NCI-H2107 treated with DMSO at 0.1 percent for 48 hours (cell line): ENCODE measurements at regions not wholly inside any gene's neighbourhood (a gene's known extent, or its start where the extent isn't known, plus 50 kb on each side); places are given as distances from the start of the nearest gene placed in this dataset.

Experiments used
- DNase-seq: peaks from one replicate; lab custom pipeline; 2025; ENCODE audit not compliant: unreplicated experiment; lab: John Stamatoyannopoulos, UW

GRCh38 chr7:35398518-35398917, 144.6 kb upstream of the TBX20 start:
- no peak for DNase-seq

GRCh38 chr7:35390146-35390545, 136.2 kb upstream of the TBX20 start:
- DNase-seq, result no peak

- DNase-seq, result no peak
Observed at GRCh38 chr7:35389636-35390035, 135.7 kb upstream of the TBX20 start.

GRCh38 chr7:35386816-35387706, 133.2 kb upstream of the TBX20 start:
- no peak for DNase-seq

GRCh38 chr7:35386082-35386815, 132.3 kb upstream of the TBX20 start:
- DNase-seq, result no peak

- no peak for DNase-seq
Observed at GRCh38 chr7:35384761-35385700, 131.1 kb upstream of the TBX20 start.

- DNase-seq, result no peak
Observed at GRCh38 chr7:35380739-35381224, 126.9 kb upstream of the TBX20 start.

GRCh38 chr7:35379481-35379880, 125.6 kb upstream of the TBX20 start:
- no peak for DNase-seq

- DNase-seq, result no peak
Observed at GRCh38 chr7:35375516-35375915, 121.6 kb upstream of the TBX20 start.

- no peak for DNase-seq
Observed at GRCh38 chr7:35374858-35375257, 121.0 kb upstream of the TBX20 start.

- DNase-seq, result no peak
Observed at GRCh38 chr7:35371221-35371620, 117.3 kb upstream of the TBX20 start.

- DNase-seq, result no peak
Observed at GRCh38 chr7:35370687-35371086, 116.8 kb upstream of the TBX20 start.

- DNase-seq, result no peak
Observed at GRCh38 chr7:35366167-35367155, 112.6 kb upstream of the TBX20 start.

- no peak for DNase-seq
Observed at GRCh38 chr7:35365523-35365922, 111.6 kb upstream of the TBX20 start.

- no peak for DNase-seq
Observed at GRCh38 chr7:35362341-35362740, 108.4 kb upstream of the TBX20 start.

GRCh38 chr7:35359423-35359822, 105.5 kb upstream of the TBX20 start:
- DNase-seq, result no peak

GRCh38 chr7:35356495-35356894, 102.6 kb upstream of the TBX20 start:
- DNase-seq, result no peak

- DNase-seq, result no peak
Observed at GRCh38 chr7:35355911-35356310, 102.0 kb upstream of the TBX20 start.

GRCh38 chr7:35355199-35355598, 101.3 kb upstream of the TBX20 start:
- no peak for DNase-seq

GRCh38 chr7:35353481-35353880, 99.6 kb upstream of the TBX20 start:
- DNase-seq, result no peak
